H9 (cell line): ENCODE measurements at regions not wholly inside any gene's neighbourhood (a gene's known extent, or its start where the extent isn't known, plus 50 kb on each side); places are given as distances from the start of the nearest gene placed in this dataset.

Experiments used
- DNase-seq: peaks from one replicate; pipeline ENCODE4 v3.0.0-alpha.2; 2017
- H2AFZ ChIP-seq: one replicate; pipeline ENCODE4 v1.6.1; 2013; ENCODE audit warnings: mild to moderate bottlenecking, low read length, control low read depth, moderate library complexity
- H2AK5ac ChIP-seq: 2 replicates; pipeline ENCODE4 v1.6.1; 2013; ENCODE audit warnings: low read length, control low read depth, mixed read lengths; ENCODE audit not compliant: insufficient read length
- H2BK120ac ChIP-seq: one replicate; pipeline ENCODE4 v1.6.1; 2013; ENCODE audit warnings: low read depth, mild to moderate bottlenecking, low read length, control low read depth, inconsistent platforms; ENCODE audit not compliant: poor library complexity, severe bottlenecking
- H2BK12ac ChIP-seq: 2 replicates; pipeline ENCODE4 v1.6.1; 2013; ENCODE audit warnings: low read length, control low read depth, mixed read lengths, low read depth; ENCODE audit not compliant: insufficient read length
- H2BK15ac ChIP-seq: 2 replicates; pipeline ENCODE4 v1.6.1; 2013; ENCODE audit warnings: low read depth, low read length, control low read depth
- H2BK20ac ChIP-seq: one replicate; pipeline ENCODE4 v1.6.1; 2013; ENCODE audit warnings: low read depth, mild to moderate bottlenecking, low read length, control low read depth, inconsistent platforms; ENCODE audit not compliant: poor library complexity, severe bottlenecking
- H2BK5ac ChIP-seq: 2 replicates; pipeline ENCODE4 v1.6.1; 2013; ENCODE audit warnings: low read length, control low read depth, mixed read lengths; ENCODE audit not compliant: insufficient read length
- H3K14ac ChIP-seq: 2 replicates; pipeline ENCODE4 v1.6.1; 2013; ENCODE audit warnings: low read length, control low read depth; ENCODE audit not compliant: insufficient read depth
- H3K18ac ChIP-seq: 2 replicates; pipeline ENCODE4 v1.6.1; 2013; ENCODE audit warnings: low read depth, mild to moderate bottlenecking, mixed read lengths, low read length, control low read depth; ENCODE audit not compliant: insufficient read length
- H3K23ac ChIP-seq: 2 replicates; pipeline ENCODE4 v1.6.1; 2013; ENCODE audit warnings: low read length, control low read depth, mixed read lengths, low read depth; ENCODE audit not compliant: insufficient read length
- H3K23me2 ChIP-seq: 2 replicates; pipeline ENCODE4 v1.6.1; 2013; ENCODE audit warnings: low read depth, mild to moderate bottlenecking, mixed read lengths, low read length, control low read depth; ENCODE audit not compliant: insufficient read length, poor library complexity, severe bottlenecking
- H3K27ac ChIP-seq: 2 replicates; pipeline ENCODE4 v1.5.1; 2013; ENCODE audit warnings: low read length, control low read depth, mixed read lengths, low read depth; ENCODE audit not compliant: insufficient read length
- H3K27me3 ChIP-seq: 2 replicates; pipeline ENCODE4 v1.6.1; 2013; ENCODE audit warnings: low read length, control low read depth, inconsistent platforms; ENCODE audit not compliant: insufficient read depth
- H3K4ac ChIP-seq: 2 replicates; pipeline ENCODE4 v1.6.1; 2013; ENCODE audit warnings: low read depth, mild to moderate bottlenecking, control low read depth, inconsistent platforms, low read length, moderate library complexity
- H3K4me1 ChIP-seq: 2 replicates; pipeline ENCODE4 v1.6.1; 2013; ENCODE audit warnings: low read length, control low read depth, inconsistent platforms; ENCODE audit not compliant: insufficient read depth
- H3K4me2 ChIP-seq: 2 replicates; pipeline ENCODE4 v1.6.1; 2013; ENCODE audit warnings: low read length, control low read depth, mixed read lengths; ENCODE audit not compliant: insufficient read length, insufficient read depth
- H3K56ac ChIP-seq: 2 replicates; pipeline ENCODE4 v1.6.1; 2013; ENCODE audit warnings: low read depth, mild to moderate bottlenecking, mixed read lengths, low read length, control low read depth; ENCODE audit not compliant: insufficient read length
- H3K79me1 ChIP-seq: 2 replicates; pipeline ENCODE4 v1.6.1; 2013; ENCODE audit warnings: low read depth, mild to moderate bottlenecking, moderate library complexity, low read length, control low read depth, inconsistent platforms; ENCODE audit not compliant: insufficient read depth, poor library complexity, severe bottlenecking
- H3K79me2 ChIP-seq: 2 replicates; pipeline ENCODE4 v1.6.1; 2013; ENCODE audit warnings: low read length, control low read depth, inconsistent platforms; ENCODE audit not compliant: insufficient read depth
- H3K9ac ChIP-seq: 2 replicates; pipeline ENCODE4 v1.6.1; 2013; ENCODE audit warnings: low read length, control low read depth, mixed read lengths; ENCODE audit not compliant: insufficient read length; ENCODE audit errors: extremely low read depth
- H3K9me3 ChIP-seq: one replicate; pipeline ENCODE4 v1.6.1; 2013; ENCODE audit warnings: low read depth, low read length, inconsistent platforms; ENCODE audit not compliant: control insufficient read depth
- H3T11ph ChIP-seq: one replicate; pipeline ENCODE4 v1.6.1; 2013; ENCODE audit warnings: mild to moderate bottlenecking, low read length, control low read depth, inconsistent platforms
- H4K20me1 ChIP-seq: one replicate; pipeline ENCODE4 v1.6.1; 2013; ENCODE audit not compliant: control insufficient read depth, insufficient read length, insufficient read depth
- H4K5ac ChIP-seq: 2 replicates; pipeline ENCODE4 v1.6.1; 2013; ENCODE audit warnings: low read depth, mild to moderate bottlenecking, mixed read lengths, low read length, control low read depth; ENCODE audit not compliant: insufficient read length
- H4K8ac ChIP-seq: replicated peaks from 2 replicates; pipeline ENCODE4 v1.6.1; 2013; ENCODE audit warnings: low read length, control low read depth, mixed read lengths, low read depth; ENCODE audit not compliant: insufficient read length
- H4K91ac ChIP-seq: 2 replicates; pipeline ENCODE4 v1.6.1; 2013; ENCODE audit warnings: low read depth, mild to moderate bottlenecking, moderate library complexity, mixed read lengths, low read length, control low read depth; ENCODE audit not compliant: insufficient read length
- H3K27ac Mint-ChIP-seq, 3 experiments: 2 replicates in 2 of 3; 3 replicates in 1 of 3; pipeline ENCODE4 v1.8.0; 2020 to 2021; ENCODE audit warnings: mixed read lengths in 3 of 3, mild to moderate bottlenecking in 1 of 3, moderate library complexity in 1 of 3
- H3K27me3 Mint-ChIP-seq: 2 replicates; pipeline ENCODE4 v1.8.0; 2021; ENCODE audit warnings: low read depth, mild to moderate bottlenecking, moderate library complexity, mixed read lengths
- H3K36me3 Mint-ChIP-seq, 3 experiments: 2 replicates in 2 of 3; 3 replicates in 1 of 3; pipeline ENCODE4 v1.8.0; 2020 to 2021; ENCODE audit warnings: low read depth in 3 of 3, mixed read lengths in 3 of 3; ENCODE audit not compliant: insufficient read depth in 1 of 3
- H3K4me1 Mint-ChIP-seq, 2 experiments: 2 replicates each; pipeline ENCODE4 v1.8.0; 2020; ENCODE audit warnings: mixed read lengths in 2 of 2
- H3K4me3 Mint-ChIP-seq, 2 experiments: 2 replicates in 1 of 2; 3 replicates in 1 of 2; pipeline ENCODE4 v1.8.0; 2020 to 2021; ENCODE audit warnings: mild to moderate bottlenecking in 2 of 2, mixed read lengths in 2 of 2, moderate library complexity in 1 of 2
- H3K9me3 Mint-ChIP-seq, 2 experiments: 2 replicates in 1 of 2; 3 replicates in 1 of 2; pipeline ENCODE4 v1.8.0; 2020; ENCODE audit warnings: mild to moderate bottlenecking in 2 of 2, mixed read lengths in 2 of 2, moderate library complexity in 1 of 2
- CTCF ChIP-seq: fragments of 200-600 bp; sonication (generic); conservative IDR thresholded peaks from 3 replicates; pipeline ENCODE4 v1.8.0; 2021; ENCODE audit warnings: antibody characterized with exemption, mild to moderate bottlenecking
- WGBS: extraction: QIAGEN DNeasy Blood & Tissue Kit; methylation state at CpG from one replicate; pipeline ENCODE4 v1.1.7; 2013; ENCODE audit warnings: missing lambda C conversion rate, low lambda C conversion rate, mixed read lengths; ENCODE audit not compliant: insufficient read length; ENCODE audit errors: extremely low coverage; 5-methylcytosine and 5-hydroxymethylcytosine counted together

- Histone ChIP-seq H2AFZ (no peak overlapping the region), H2BK120ac (no peak overlapping the region), H3K18ac (no peak overlapping the region), H2BK15ac (no peak overlapping the region), H2BK12ac (no peak overlapping the region), H3K79me2 (no peaks in the 10 kb centered on the region), H3K79me1 (no peaks in the 10 kb centered on the region), H3K23ac (no peak overlapping the region), H3K14ac (no peak overlapping the region), H3T11ph (no peak overlapping the region), H3K9ac (no peak overlapping the region), H4K20me1 (no peaks in the 10 kb centered on the region), H3K56ac (no peak overlapping the region), H3K23me2 (no peaks in the 10 kb centered on the region), H3K4me2 (no peak overlapping the region), H3K9me3 (no peaks in the 10 kb centered on the region), H3K27ac (no peak overlapping the region), H3K4ac (no peak overlapping the region), H4K91ac (no peak overlapping the region), H2BK5ac (no peak overlapping the region), H4K8ac (no peak overlapping the region), H3K4me1 (no peaks in the 10 kb centered on the region), H4K5ac (no peak overlapping the region), H2AK5ac (no peak overlapping the region), H2BK20ac (no peak overlapping the region), H3K27me3 (no peaks in the 10 kb centered on the region)
- Mint-ChIP-seq H3K4me1 (peaks cover 7 to 10% of the 10 kb centered on the region in 2 experiments; a peak in 3 of 4 replicates), H3K36me3 (no peaks in the 10 kb centered on the region), H3K9me3 (no peaks in the 10 kb centered on the region), H3K27me3 (no peaks in the 10 kb centered on the region), H3K27ac (no peak overlapping the region), H3K4me3 (no peak overlapping the region)
- no peak for DNase-seq
- TF ChIP-seq CTCF, result no peak
- no CpG with 5 or more reads among the region's 3 CpGs for WGBS
Observed at GRCh38 chr10:88218362-88218761, 354.9 kb downstream of the PTEN start.
